Neural progenitor cell (in vitro differentiated cells): ENCODE measurements at regions not wholly inside any gene's neighbourhood (a gene's known extent, or its start where the extent isn't known, plus 50 kb on each side); places are given as distances from the start of the nearest gene placed in this dataset.

Experiments
- DNase-seq: peaks from one replicate; pipeline ENCODE4 v3.0.0-alpha.2; 2016; ENCODE audit warnings: low spot score
- H2AFZ ChIP-seq: fragments of 200-600 bp; sonication (generic); replicated peaks from 2 replicates; pipeline ENCODE4 v1.6.1; 2016; ENCODE audit warnings: antibody characterized with exemption
- H3F3A ChIP-seq: fragments of 200-600 bp; sonication (generic); 2 replicates; pipeline ENCODE4 v1.6.1; 2016; ENCODE audit warnings: antibody characterized with exemption, low read depth
- H3K27ac ChIP-seq: fragments of 200-600 bp; sonication (generic); 2 replicates; pipeline ENCODE4 v1.5.1; 2016; ENCODE audit warnings: mild to moderate bottlenecking
- H3K27me3 ChIP-seq: fragments of 200-600 bp; sonication (generic); 2 replicates; pipeline ENCODE4 v1.6.1; 2016; ENCODE audit warnings: mild to moderate bottlenecking, moderate library complexity
- H3K36me3 ChIP-seq: fragments of 200-600 bp; sonication (generic); 2 replicates; pipeline ENCODE4 v1.5.1; 2016
- H3K4me1 ChIP-seq: fragments of 200-600 bp; sonication (generic); 2 replicates; pipeline ENCODE4 v1.6.1; 2016; ENCODE audit warnings: mixed run types
- H3K4me2 ChIP-seq: fragments of 200-600 bp; sonication (generic); 2 replicates; pipeline ENCODE4 v1.6.1; 2016
- H3K4me3 ChIP-seq: fragments of 200-600 bp; sonication (generic); 2 replicates; pipeline ENCODE4 v1.5.1; 2016
- H3K79me2 ChIP-seq: fragments of 200-600 bp; sonication (generic); 2 replicates; pipeline ENCODE4 v1.6.1; 2016; ENCODE audit warnings: low read depth
- H3K9ac ChIP-seq: fragments of 200-600 bp; sonication (generic); 2 replicates; pipeline ENCODE4 v1.6.1; 2016
- H3K9me3 ChIP-seq: fragments of 200-600 bp; sonication (generic); 2 replicates; pipeline ENCODE4 v1.5.1; 2016; ENCODE audit warnings: low read depth
- H4K20me1 ChIP-seq: fragments of 200-600 bp; sonication (generic); 2 replicates; pipeline ENCODE4 v1.6.1; 2016; ENCODE audit warnings: low read depth
- H3K27ac Mint-ChIP-seq: 3 replicates; pipeline ENCODE4 v1.8.0; 2021; ENCODE audit warnings: mixed read lengths
- H3K27me3 Mint-ChIP-seq: 2 replicates; pipeline ENCODE4 v1.8.0; 2022; ENCODE audit warnings: low read depth, mild to moderate bottlenecking, inconsistent platforms, moderate library complexity, mixed read lengths; ENCODE audit not compliant: insufficient read depth
- H3K36me3 Mint-ChIP-seq: 3 replicates; pipeline ENCODE4 v1.8.0; 2021; ENCODE audit warnings: mixed read lengths
- H3K4me1 Mint-ChIP-seq: 3 replicates; pipeline ENCODE4 v1.8.0; 2021; ENCODE audit warnings: mixed read lengths
- H3K4me3 Mint-ChIP-seq: 3 replicates; pipeline ENCODE4 v1.8.0; 2021; ENCODE audit warnings: mild to moderate bottlenecking, moderate library complexity, mixed read lengths
- H3K9me3 Mint-ChIP-seq: 3 replicates; pipeline ENCODE4 v1.8.0; 2020; ENCODE audit warnings: mixed read lengths
- EZH2 ChIP-seq: fragments of 200-600 bp; sonication (generic); IDR thresholded peaks from 2 replicates; pipeline ENCODE4 v1.6.1; 2017; ENCODE audit warnings: antibody characterized with exemption, mild to moderate bottlenecking, moderate library complexity
- EZH2phosphoT487 ChIP-seq: fragments of 200-600 bp; sonication (generic); IDR thresholded peaks from 2 replicates; pipeline ENCODE4 v1.6.1; 2017; ENCODE audit warnings: antibody characterized with exemption
- TF ChIP-seq, protein P1 (sequence below): fragments of 200-600 bp; sonication (generic); IDR thresholded peaks from 2 replicates; pipeline ENCODE4 v1.5.1; 2017; ENCODE audit warnings: antibody characterized with exemption, mild to moderate bottlenecking

DNA sequence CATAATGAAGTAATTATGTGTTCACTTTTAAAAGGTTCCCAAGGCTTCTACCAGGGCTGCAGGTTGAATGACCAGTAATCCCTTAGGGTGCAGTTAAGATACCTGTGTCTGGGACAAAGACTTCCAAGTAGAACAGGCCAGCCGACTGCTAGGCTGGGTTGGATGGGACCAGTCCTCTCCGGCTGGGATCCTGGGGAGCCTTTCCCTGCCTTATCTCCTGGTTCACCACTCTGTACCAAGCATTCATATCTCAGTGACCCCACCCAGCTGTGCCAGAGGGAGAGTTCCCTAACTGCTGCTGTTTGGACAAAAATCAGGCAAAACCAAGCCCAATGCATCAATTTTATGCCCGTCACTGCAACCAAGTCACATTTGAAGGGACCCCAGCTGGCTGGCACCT is 116.2 kb upstream of the ATP1A1 start:
- no peak overlapping the region for H3K9ac ChIP-seq
- no peaks in the 10 kb centered on the region for H3K36me3 Mint-ChIP-seq
- no peak overlapping the region for H3K27ac ChIP-seq
- H3K27me3 Mint-ChIP-seq, result no peaks in the 10 kb centered on the region
- no peaks in the 10 kb centered on the region for H3K9me3 ChIP-seq
- DNase-seq, result no peak
- H3K9me3 Mint-ChIP-seq, result no peaks in the 10 kb centered on the region
- H3K4me3 Mint-ChIP-seq, result no peak overlapping the region
- no peak overlapping the region for H3K4me3 ChIP-seq
- H3K27ac Mint-ChIP-seq, result no peak overlapping the region
- no peaks in the 10 kb centered on the region for H3K36me3 ChIP-seq
- H4K20me1 ChIP-seq, result no peaks in the 10 kb centered on the region
- no peaks in the 10 kb centered on the region for H3K27me3 ChIP-seq
- H3K4me1 Mint-ChIP-seq, result peaks cover 34% of the 10 kb centered on the region
- TF ChIP-seq, protein P1, sequence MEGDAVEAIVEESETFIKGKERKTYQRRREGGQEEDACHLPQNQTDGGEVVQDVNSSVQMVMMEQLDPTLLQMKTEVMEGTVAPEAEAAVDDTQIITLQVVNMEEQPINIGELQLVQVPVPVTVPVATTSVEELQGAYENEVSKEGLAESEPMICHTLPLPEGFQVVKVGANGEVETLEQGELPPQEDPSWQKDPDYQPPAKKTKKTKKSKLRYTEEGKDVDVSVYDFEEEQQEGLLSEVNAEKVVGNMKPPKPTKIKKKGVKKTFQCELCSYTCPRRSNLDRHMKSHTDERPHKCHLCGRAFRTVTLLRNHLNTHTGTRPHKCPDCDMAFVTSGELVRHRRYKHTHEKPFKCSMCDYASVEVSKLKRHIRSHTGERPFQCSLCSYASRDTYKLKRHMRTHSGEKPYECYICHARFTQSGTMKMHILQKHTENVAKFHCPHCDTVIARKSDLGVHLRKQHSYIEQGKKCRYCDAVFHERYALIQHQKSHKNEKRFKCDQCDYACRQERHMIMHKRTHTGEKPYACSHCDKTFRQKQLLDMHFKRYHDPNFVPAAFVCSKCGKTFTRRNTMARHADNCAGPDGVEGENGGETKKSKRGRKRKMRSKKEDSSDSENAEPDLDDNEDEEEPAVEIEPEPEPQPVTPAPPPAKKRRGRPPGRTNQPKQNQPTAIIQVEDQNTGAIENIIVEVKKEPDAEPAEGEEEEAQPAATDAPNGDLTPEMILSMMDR, result no peak
- TF ChIP-seq EZH2phosphoT487 (no peak), EZH2 (no peak)
- H2AFZ ChIP-seq, result no peak overlapping the region
- H3K4me2 ChIP-seq, result no peak overlapping the region
- H3F3A ChIP-seq, result no peaks in the 10 kb centered on the region
- H3K79me2 ChIP-seq, result no peaks in the 10 kb centered on the region
- H3K4me1 ChIP-seq, result peaks cover 26% of the 10 kb centered on the region

DNA sequence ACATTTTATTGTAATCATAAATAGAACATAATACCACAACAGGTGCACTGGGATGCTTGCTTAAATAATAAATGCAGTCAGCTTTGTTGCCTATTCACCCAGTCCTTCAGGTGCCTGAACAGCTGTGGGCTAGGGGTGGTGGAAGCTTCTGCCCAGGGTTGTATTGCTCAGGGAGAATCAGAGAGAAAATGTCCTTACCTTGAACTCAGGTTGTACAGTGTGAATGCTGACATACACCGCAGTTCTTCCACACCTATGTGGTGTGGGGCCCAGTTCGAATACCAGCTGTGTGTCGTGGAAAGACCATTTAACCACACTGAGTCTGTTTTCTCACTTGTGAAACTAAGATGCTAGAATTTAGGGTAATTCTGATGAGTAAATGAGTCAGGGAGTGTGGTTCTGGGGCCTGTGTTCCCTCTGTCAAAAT is 115.7 kb upstream of the ATP1A1 start:
- Histone ChIP-seq H2AFZ (no peak overlapping the region), H3F3A (peaks cover under 1% of the 10 kb centered on the region), H4K20me1 (no peaks in the 10 kb centered on the region), H3K9ac (no peak overlapping the region), H3K9me3 (no peaks in the 10 kb centered on the region), H3K4me1 (peaks cover 28% of the 10 kb centered on the region), H3K27me3 (no peaks in the 10 kb centered on the region), H3K4me3 (no peak overlapping the region), H3K36me3 (no peaks in the 10 kb centered on the region), H3K4me2 (no peak overlapping the region), H3K79me2 (no peaks in the 10 kb centered on the region), H3K27ac (no peak overlapping the region)
- no peak overlapping the region for H3K27ac Mint-ChIP-seq
- no peak overlapping the region for H3K4me3 Mint-ChIP-seq
- no peak for DNase-seq
- no peak for TF ChIP-seq EZH2phosphoT487
- TF ChIP-seq, protein P1, result no peak
- H3K4me1 Mint-ChIP-seq, result peaks cover 39% of the 10 kb centered on the region
- no peaks in the 10 kb centered on the region for H3K27me3 Mint-ChIP-seq
- no peaks in the 10 kb centered on the region for H3K9me3 Mint-ChIP-seq
- no peaks in the 10 kb centered on the region for H3K36me3 Mint-ChIP-seq

GRCh38 chr1:116257836-116258235 is 115.2 kb upstream of the ATP1A1 start:
- H3K9ac ChIP-seq, result no peak overlapping the region
- H3K27me3 ChIP-seq, result no peaks in the 10 kb centered on the region
- H3K36me3 Mint-ChIP-seq, result no peaks in the 10 kb centered on the region
- H3K9me3 ChIP-seq, result no peaks in the 10 kb centered on the region
- H3K4me3 ChIP-seq, result no peak overlapping the region
- H3K4me1 Mint-ChIP-seq, result peaks cover 38% of the 10 kb centered on the region
- no peaks in the 10 kb centered on the region for H3K9me3 Mint-ChIP-seq
- peaks cover 33% of the 10 kb centered on the region for H3K4me1 ChIP-seq
- peaks cover 6% of the 10 kb centered on the region for H3F3A ChIP-seq
- no peak overlapping the region for H3K27ac ChIP-seq
- no peak for DNase-seq
- H4K20me1 ChIP-seq, result no peaks in the 10 kb centered on the region
- no peak for TF ChIP-seq EZH2
- no peak for TF ChIP-seq EZH2phosphoT487
- TF ChIP-seq, protein P1, result no peak
- H3K79me2 ChIP-seq, result no peaks in the 10 kb centered on the region
- H3K4me3 Mint-ChIP-seq, result no peak overlapping the region
- no peak overlapping the region for H3K4me2 ChIP-seq
- no peaks in the 10 kb centered on the region for H3K36me3 ChIP-seq
- no peak overlapping the region for H3K27ac Mint-ChIP-seq
- H2AFZ ChIP-seq, result no peak overlapping the region
- H3K27me3 Mint-ChIP-seq, result no peaks in the 10 kb centered on the region
